Activated naive CD8-positive, alpha-beta T cell (primary cell): ENCODE measurements at regions not wholly inside any gene's neighbourhood (a gene's known extent, or its start where the extent isn't known, plus 50 kb on each side); places are given as distances from the start of the nearest gene placed in this dataset.
"Not testable (repeated sequence)": the region's sequence is repeated elsewhere in the genome, so short reads cannot be mapped to it uniquely, and the experiment has no call there.

Experiments
- H3K27ac Mint-ChIP-seq: one replicate; pipeline ENCODE4 v1.8.0; 2021; ENCODE audit warnings: mixed read lengths
- H3K27me3 Mint-ChIP-seq: one replicate; pipeline ENCODE4 v1.8.0; 2021; ENCODE audit warnings: mixed read lengths
- H3K36me3 Mint-ChIP-seq: one replicate; pipeline ENCODE4 v1.8.0; 2021; ENCODE audit warnings: mixed read lengths
- H3K4me1 Mint-ChIP-seq: one replicate; pipeline ENCODE4 v1.8.0; 2021; ENCODE audit warnings: low read depth, mixed read lengths
- H3K4me3 Mint-ChIP-seq: one replicate; pipeline ENCODE4 v1.8.0; 2021; ENCODE audit warnings: mild to moderate bottlenecking, mixed read lengths
- H3K9me3 Mint-ChIP-seq: one replicate; pipeline ENCODE4 v1.8.0; 2021; ENCODE audit warnings: low read depth, mixed read lengths

- no peak overlapping the region for H3K4me3 Mint-ChIP-seq
- H3K27ac Mint-ChIP-seq: no peak overlapping the region
- no peaks in the 10 kb centered on the region for H3K36me3 Mint-ChIP-seq
- H3K4me1 Mint-ChIP-seq: no peaks in the 10 kb centered on the region
- H3K27me3 Mint-ChIP-seq: no peaks in the 10 kb centered on the region
- no peaks in the 10 kb centered on the region for H3K9me3 Mint-ChIP-seq
These were observed 159.5 kb downstream of the KIF26A start for GRCh38 chr14:104297721-104298401.

DNA sequence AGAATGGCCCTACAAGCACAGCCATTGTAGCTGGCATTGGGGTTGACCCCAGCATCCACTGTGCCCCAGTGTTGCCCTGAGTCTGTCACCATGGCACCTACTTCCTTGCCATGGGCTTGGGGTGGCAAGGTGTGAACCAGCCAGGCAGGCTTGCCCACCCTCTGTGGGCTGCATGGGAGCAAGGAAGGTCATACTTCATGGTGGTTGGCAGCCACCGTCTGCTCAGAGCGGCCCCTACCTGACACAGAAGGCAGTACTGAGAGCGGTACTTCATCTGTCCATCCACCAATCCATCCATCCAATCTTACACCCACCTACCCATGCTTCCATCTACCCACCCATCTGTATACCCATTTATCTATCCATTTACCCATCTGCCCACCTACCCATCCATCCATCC lies 160.1 kb downstream of the KIF26A start:
- H3K27me3 Mint-ChIP-seq: no peaks in the 10 kb centered on the region
- H3K36me3 Mint-ChIP-seq: no peaks in the 10 kb centered on the region
- no peak overlapping the region for H3K4me3 Mint-ChIP-seq
- no peaks in the 10 kb centered on the region for H3K4me1 Mint-ChIP-seq
- H3K9me3 Mint-ChIP-seq: no peaks in the 10 kb centered on the region
- no peak overlapping the region for H3K27ac Mint-ChIP-seq

GRCh38 chr14:104299993-104300761 lies 161.8 kb downstream of the KIF26A start:
- H3K36me3 Mint-ChIP-seq: no peaks in the 10 kb centered on the region
- H3K27ac Mint-ChIP-seq: no peak overlapping the region
- no peaks in the 10 kb centered on the region for H3K4me1 Mint-ChIP-seq
- H3K4me3 Mint-ChIP-seq: no peak overlapping the region
- H3K9me3 Mint-ChIP-seq: no peaks in the 10 kb centered on the region
- H3K27me3 Mint-ChIP-seq: no peaks in the 10 kb centered on the region

- Mint-ChIP-seq H3K4me3 (no peak overlapping the region), H3K9me3 (no peaks in the 10 kb centered on the region), H3K36me3 (no peaks in the 10 kb centered on the region), H3K27me3 (no peaks in the 10 kb centered on the region), H3K4me1 (no peaks in the 10 kb centered on the region), H3K27ac (no peak overlapping the region)
These were observed 163.5 kb downstream of the KIF26A start for GRCh38 chr14:104301731-104302460.

DNA sequence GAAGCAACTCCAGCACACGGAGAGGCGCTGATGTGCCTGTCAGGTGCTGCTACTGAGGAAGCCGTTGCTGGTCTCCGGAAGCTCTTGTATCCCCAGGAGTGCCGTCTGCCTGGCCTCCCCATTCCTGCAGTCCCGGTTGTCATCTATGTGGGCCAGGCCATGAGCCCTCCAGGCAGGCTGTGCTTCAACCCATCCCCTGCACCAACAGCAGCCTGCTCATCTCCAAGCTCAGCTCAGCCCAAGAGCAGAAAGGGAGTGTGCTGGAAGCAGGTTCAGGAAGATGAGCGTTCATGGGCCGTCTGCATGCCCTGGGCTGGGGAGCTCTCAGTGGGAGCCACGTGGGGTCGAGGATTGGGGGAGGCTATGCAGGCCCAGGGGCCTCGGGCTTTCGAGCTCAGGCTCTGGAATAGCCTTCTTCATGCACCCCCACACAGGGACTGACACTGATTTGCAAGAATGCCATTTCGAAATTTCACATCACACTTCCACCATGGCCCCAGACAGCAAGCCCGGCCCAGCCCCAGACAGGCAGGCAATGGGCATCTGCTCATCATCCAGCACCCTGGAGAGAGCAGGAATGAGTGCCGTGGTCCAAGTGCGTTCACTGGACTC lies 164.5 kb downstream of the KIF26A start:
- no peak overlapping the region for H3K27ac Mint-ChIP-seq
- no peak overlapping the region for H3K4me3 Mint-ChIP-seq
- H3K9me3 Mint-ChIP-seq: no peaks in the 10 kb centered on the region
- H3K4me1 Mint-ChIP-seq: no peaks in the 10 kb centered on the region
- H3K36me3 Mint-ChIP-seq: no peaks in the 10 kb centered on the region
- no peaks in the 10 kb centered on the region for H3K27me3 Mint-ChIP-seq

GRCh38 chr14:104303705-104304425 lies 165.5 kb downstream of the KIF26A start:
- H3K4me1 Mint-ChIP-seq: no peaks in the 10 kb centered on the region
- no peaks in the 10 kb centered on the region for H3K27me3 Mint-ChIP-seq
- no peak overlapping the region for H3K4me3 Mint-ChIP-seq
- H3K27ac Mint-ChIP-seq: no peak overlapping the region
- no peaks in the 10 kb centered on the region for H3K9me3 Mint-ChIP-seq
- no peaks in the 10 kb centered on the region for H3K36me3 Mint-ChIP-seq

DNA sequence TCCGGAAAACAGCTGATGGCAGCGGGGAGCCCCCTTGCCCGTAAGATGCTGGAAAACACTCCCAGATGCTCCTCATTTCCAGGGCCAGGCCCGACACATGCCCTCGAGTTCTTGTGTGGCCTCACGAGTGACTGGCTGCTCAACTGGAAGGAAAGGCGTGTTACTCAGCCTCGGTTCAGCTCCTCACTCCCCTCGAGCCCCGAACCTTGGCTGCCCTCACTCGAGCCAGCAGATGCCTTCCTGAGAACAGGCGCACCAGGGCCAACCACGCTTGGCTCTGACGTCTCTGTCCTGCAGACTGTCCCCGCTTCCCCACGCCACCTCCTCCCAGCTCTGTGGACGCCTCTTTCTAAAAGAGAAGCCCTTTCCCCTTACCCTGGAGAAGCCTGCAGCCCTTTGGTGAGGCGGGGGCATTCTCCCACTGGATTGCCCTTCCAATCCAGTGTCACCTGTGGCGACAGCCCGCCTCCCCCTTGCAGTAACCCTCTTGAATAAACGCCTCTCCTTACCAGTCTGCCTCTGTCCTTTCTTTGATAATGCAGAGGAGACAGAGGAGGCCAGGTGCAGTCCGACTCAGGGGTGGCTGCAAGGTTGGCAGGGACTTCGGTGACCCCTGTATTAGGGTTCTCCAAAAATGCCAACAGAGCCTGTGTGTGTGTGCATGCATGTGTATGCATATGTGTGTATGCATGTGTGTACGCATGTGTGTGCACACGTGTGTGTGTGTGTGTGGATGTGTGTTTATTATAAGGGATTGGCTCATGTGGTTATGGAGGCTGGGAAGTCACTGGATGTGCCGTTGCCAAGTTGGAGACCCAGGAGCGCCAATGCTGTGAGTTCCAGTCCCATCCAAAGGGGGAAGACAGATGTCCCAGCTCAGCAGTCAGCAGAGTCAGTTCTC lies 166.3 kb downstream of the KIF26A start:
- no peaks in the 10 kb centered on the region for H3K27me3 Mint-ChIP-seq
- no peak overlapping the region for H3K4me3 Mint-ChIP-seq
- H3K9me3 Mint-ChIP-seq: no peaks in the 10 kb centered on the region
- no peaks in the 10 kb centered on the region for H3K36me3 Mint-ChIP-seq
- H3K27ac Mint-ChIP-seq: no peak overlapping the region
- no peaks in the 10 kb centered on the region for H3K4me1 Mint-ChIP-seq

GRCh38 chr14:104305511-104306449 lies 167.4 kb downstream of the KIF26A start:
- Mint-ChIP-seq H3K27me3 (no peaks in the 10 kb centered on the region), H3K36me3 (no peaks in the 10 kb centered on the region), H3K27ac (no peak overlapping the region), H3K9me3 (peaks cover under 1% of the 10 kb centered on the region), H3K4me3 (no peak overlapping the region), H3K4me1 (no peaks in the 10 kb centered on the region)

DNA sequence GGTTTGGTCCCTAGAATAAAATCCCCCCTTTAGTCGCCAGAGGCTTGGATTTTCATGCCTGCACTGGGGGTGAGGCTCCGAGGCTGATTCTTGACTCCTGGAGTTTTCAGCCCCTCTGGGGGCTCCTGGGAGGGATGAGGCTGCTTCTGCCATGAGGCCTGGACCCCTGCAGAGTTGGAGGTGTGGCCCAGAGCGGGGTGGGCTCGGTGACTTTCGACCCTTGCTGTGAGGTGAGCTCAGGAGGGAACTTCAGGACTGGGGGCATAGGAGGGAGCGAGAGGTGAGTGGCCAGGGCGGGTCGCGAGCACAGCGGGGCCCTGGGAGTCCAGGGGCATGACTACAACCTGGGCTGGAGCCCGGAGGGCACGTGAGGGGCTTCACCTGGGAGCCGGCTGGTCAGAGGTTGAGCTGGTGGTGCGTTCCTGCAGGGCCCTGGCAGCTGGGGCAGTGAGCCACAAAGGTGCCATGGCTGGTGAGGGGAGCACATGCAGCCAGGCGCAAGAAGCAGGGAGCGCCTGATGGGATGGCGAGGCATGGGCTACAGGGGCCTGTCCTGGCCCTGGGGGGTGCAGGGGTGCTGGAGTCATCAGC lies 168.2 kb downstream of the KIF26A start:
- H3K27ac Mint-ChIP-seq: no peak overlapping the region
- H3K27me3 Mint-ChIP-seq: no peaks in the 10 kb centered on the region
- peaks cover 8% of the 10 kb centered on the region for H3K9me3 Mint-ChIP-seq
- H3K4me1 Mint-ChIP-seq: no peaks in the 10 kb centered on the region
- H3K36me3 Mint-ChIP-seq: peaks cover 2% of the 10 kb centered on the region
- no peak overlapping the region for H3K4me3 Mint-ChIP-seq

DNA sequence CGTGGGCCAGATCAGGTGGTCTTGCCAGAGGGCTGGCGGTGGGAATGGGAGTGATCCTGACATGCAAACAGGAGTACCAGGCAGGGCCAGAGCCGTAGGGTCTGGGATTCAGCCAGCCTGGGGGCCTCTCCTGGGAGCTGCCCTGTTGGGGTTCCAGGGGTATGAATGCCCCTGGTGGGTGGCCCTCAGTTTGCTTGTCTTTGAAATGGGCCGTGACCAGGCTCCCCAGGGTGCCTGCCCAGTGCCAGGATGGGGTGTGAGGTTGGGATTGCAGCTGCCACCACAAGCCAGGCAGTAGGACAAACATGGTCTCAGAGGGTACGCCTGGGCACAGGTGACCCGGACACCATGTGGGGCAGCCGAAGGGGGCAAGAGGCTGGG lies 168.8 kb downstream of the KIF26A start:
- Mint-ChIP-seq H3K27ac (no peak overlapping the region), H3K36me3 (peaks cover 2% of the 10 kb centered on the region), H3K9me3 (peaks cover 8% of the 10 kb centered on the region), H3K27me3 (no peaks in the 10 kb centered on the region), H3K4me1 (no peaks in the 10 kb centered on the region), H3K4me3 (no peak overlapping the region)

GRCh38 chr14:104307627-104308401 lies 169.4 kb downstream of the KIF26A start:
- Mint-ChIP-seq H3K27ac (no peak overlapping the region), H3K36me3 (peaks cover 2% of the 10 kb centered on the region), H3K4me3 (no peak overlapping the region), H3K27me3 (no peaks in the 10 kb centered on the region), H3K4me1 (no peaks in the 10 kb centered on the region), H3K9me3 (peaks cover 8% of the 10 kb centered on the region)

GRCh38 chr14:104308534-104308933 lies 170.1 kb downstream of the KIF26A start:
- not testable (repeated sequence) for H3K9me3 Mint-ChIP-seq, H3K27ac Mint-ChIP-seq

More at GRCh38 chr14:104308534-104308933, 170.1 kb downstream of the KIF26A start:
- not testable (repeated sequence) for H3K36me3 Mint-ChIP-seq, H3K4me3 Mint-ChIP-seq, H3K4me1 Mint-ChIP-seq, H3K27me3 Mint-ChIP-seq
